HG02943 (cell line): ENCODE measurements at regions not wholly inside any gene's neighbourhood (a gene's known extent, or its start where the extent isn't known, plus 50 kb on each side); places are given as distances from the start of the nearest gene placed in this dataset.
"Not testable (repeated sequence)": the region's sequence is repeated elsewhere in the genome, so short reads cannot be mapped to it uniquely, and the experiment has no call there.

Experiments
- ATAC-seq: cut with Tn5 transposase; IDR thresholded peaks from one replicate; pipeline ENCODE4 v1.9.1; 2021; ENCODE audit warnings: mild to moderate bottlenecking, low read depth, moderate library complexity; ENCODE audit not compliant: unreplicated experiment

- ATAC-seq: no peak
These were observed 126.4 kb downstream of the KBTBD2 start for GRCh38 chr7:32765185-32765584.

GRCh38 chr7:32762925-32763293, 128.7 kb downstream of the KBTBD2 start:
- ATAC-seq: no peak

GRCh38 chr7:32762206-32762924, 129.2 kb downstream of the KBTBD2 start:
- not testable (repeated sequence) for ATAC-seq

GRCh38 chr7:32761451-32762205, 129.9 kb downstream of the KBTBD2 start:
- no peak for ATAC-seq

GRCh38 chr7:32760755-32761154, 130.8 kb downstream of the KBTBD2 start:
- ATAC-seq: not testable (repeated sequence)

GRCh38 chr7:32759859-32760258, 131.7 kb downstream of the KBTBD2 start:
- ATAC-seq: not testable (repeated sequence)

- ATAC-seq: not testable (repeated sequence)
These were observed 137.7 kb downstream of the KBTBD2 start for GRCh38 chr7:32753872-32754271.

GRCh38 chr7:32748337-32748736, 143.2 kb downstream of the KBTBD2 start:
- not testable (repeated sequence) for ATAC-seq

GRCh38 chr7:32747443-32748148, 144.0 kb downstream of the KBTBD2 start:
- not testable (repeated sequence) for ATAC-seq

GRCh38 chr7:32741853-32742476, 149.6 kb downstream of the KBTBD2 start:
- not testable (repeated sequence) for ATAC-seq

- ATAC-seq: not testable (repeated sequence)
These were observed 151.8 kb downstream of the KBTBD2 start for GRCh38 chr7:32739749-32740148.

GRCh38 chr7:32738390-32738789, 153.2 kb downstream of the KBTBD2 start:
- not testable (repeated sequence) for ATAC-seq

- not testable (repeated sequence) for ATAC-seq
These were observed 158.8 kb downstream of the KBTBD2 start for GRCh38 chr7:32732767-32733166.

- not testable (repeated sequence) for ATAC-seq
These were observed 162.3 kb downstream of the KBTBD2 start for GRCh38 chr7:32729335-32729675.

GRCh38 chr7:32728412-32729334, 162.9 kb downstream of the KBTBD2 start:
- peak; percentile 72 for ATAC-seq

- peak; percentile 70 for ATAC-seq
These were observed 163.8 kb downstream of the KBTBD2 start for GRCh38 chr7:32727483-32728411.

GRCh38 chr7:32722837-32723236, 168.7 kb downstream of the KBTBD2 start:
- ATAC-seq: not testable (repeated sequence)

- ATAC-seq: no peak
These were observed 197.4 kb downstream of the KBTBD2 start for GRCh38 chr7:32694182-32694581.
